ENCODE measurements at regions not wholly inside any gene's neighbourhood (a gene's known extent, or its start where the extent isn't known, plus 50 kb on each side); places are given as distances from the start of the nearest gene placed in this dataset.

DNA sequence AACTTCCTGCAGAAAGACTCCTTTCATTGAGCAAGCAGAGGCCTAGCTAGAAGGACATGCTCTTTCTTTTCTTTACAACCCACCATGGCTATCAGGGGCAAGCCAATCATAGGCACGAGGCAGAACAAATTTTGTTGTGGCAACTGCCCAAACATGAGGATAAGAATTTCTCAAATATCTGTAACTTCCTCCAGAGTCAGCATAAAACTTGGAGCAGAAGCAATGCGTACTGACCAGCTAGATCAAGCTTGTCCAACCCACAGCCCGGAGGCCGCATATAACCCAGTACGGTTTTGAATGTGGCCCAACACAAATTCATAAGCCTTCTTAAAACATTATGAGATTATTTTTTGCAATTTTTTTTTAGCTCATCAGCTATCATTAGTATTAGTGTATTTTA lies 87.0 kb upstream of the SOX21 start:
- TF ChIP-seq POLR2A (IDR thresholded peaks at IDR 0.05): no peak
- TF ChIP-seq, protein P1, sequence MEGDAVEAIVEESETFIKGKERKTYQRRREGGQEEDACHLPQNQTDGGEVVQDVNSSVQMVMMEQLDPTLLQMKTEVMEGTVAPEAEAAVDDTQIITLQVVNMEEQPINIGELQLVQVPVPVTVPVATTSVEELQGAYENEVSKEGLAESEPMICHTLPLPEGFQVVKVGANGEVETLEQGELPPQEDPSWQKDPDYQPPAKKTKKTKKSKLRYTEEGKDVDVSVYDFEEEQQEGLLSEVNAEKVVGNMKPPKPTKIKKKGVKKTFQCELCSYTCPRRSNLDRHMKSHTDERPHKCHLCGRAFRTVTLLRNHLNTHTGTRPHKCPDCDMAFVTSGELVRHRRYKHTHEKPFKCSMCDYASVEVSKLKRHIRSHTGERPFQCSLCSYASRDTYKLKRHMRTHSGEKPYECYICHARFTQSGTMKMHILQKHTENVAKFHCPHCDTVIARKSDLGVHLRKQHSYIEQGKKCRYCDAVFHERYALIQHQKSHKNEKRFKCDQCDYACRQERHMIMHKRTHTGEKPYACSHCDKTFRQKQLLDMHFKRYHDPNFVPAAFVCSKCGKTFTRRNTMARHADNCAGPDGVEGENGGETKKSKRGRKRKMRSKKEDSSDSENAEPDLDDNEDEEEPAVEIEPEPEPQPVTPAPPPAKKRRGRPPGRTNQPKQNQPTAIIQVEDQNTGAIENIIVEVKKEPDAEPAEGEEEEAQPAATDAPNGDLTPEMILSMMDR (IDR thresholded peaks at IDR 0.05): no peak
